Upper lobe of left lung (tissue), 4 donors: ENCODE measurements at regions not wholly inside any gene's neighbourhood (a gene's known extent, or its start where the extent isn't known, plus 50 kb on each side); places are given as distances from the start of the nearest gene placed in this dataset.

Experiments
- POLR2A ChIP-seq, 4 donors: fragments of 450-650 bp; IDR thresholded peaks; one replicate each; pipeline ENCODE4 v1.5.1; 2016 to 2017; ENCODE audit warnings: antibody characterized with exemption in 4 of 4, mild to moderate bottlenecking in 2 of 4
- POLR2AphosphoS5 ChIP-seq, 2 donors: sonication (generic); formaldehyde crosslinking; IDR thresholded peaks; one replicate each; pipeline ENCODE4 v1.5.1; 2017; ENCODE audit warnings: antibody characterized with exemption in 2 of 2
- TF ChIP-seq, protein P1 (sequence below), 6 experiments: fragments of 450-650 bp in 4 of 6; fragments of 200-600 bp in 2 of 6; sonication (generic) in 2 of 6; IDR thresholded peaks; one replicate each; pipeline ENCODE4 v1.5.1; 2016 to 2019; ENCODE audit warnings: antibody characterized with exemption in 6 of 6

DNA sequence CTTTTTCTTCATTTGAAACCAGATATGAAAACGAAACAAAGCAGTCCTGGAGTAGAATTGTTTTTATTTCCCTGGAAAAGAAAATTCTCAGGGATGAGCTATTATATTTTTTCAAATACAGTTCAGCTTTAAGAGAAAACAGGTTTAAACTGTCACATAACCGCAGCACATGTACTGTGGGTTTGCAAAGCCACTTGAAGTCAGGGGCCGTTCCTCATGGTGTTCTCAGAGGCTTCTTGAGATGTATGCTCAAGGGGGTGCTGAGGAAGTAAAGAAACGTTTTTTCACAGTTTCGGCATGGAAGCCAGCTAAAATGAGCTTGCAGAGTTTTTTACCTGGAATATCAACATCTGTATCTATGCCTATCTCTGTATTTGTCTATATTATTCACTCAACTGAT, 225.3 kb downstream of the MC4R start:
- TF ChIP-seq, protein P1, sequence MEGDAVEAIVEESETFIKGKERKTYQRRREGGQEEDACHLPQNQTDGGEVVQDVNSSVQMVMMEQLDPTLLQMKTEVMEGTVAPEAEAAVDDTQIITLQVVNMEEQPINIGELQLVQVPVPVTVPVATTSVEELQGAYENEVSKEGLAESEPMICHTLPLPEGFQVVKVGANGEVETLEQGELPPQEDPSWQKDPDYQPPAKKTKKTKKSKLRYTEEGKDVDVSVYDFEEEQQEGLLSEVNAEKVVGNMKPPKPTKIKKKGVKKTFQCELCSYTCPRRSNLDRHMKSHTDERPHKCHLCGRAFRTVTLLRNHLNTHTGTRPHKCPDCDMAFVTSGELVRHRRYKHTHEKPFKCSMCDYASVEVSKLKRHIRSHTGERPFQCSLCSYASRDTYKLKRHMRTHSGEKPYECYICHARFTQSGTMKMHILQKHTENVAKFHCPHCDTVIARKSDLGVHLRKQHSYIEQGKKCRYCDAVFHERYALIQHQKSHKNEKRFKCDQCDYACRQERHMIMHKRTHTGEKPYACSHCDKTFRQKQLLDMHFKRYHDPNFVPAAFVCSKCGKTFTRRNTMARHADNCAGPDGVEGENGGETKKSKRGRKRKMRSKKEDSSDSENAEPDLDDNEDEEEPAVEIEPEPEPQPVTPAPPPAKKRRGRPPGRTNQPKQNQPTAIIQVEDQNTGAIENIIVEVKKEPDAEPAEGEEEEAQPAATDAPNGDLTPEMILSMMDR (IDR thresholded peaks at IDR 0.05), result no peak
- TF ChIP-seq POLR2A (IDR thresholded peaks at IDR 0.05), result no peak
- TF ChIP-seq POLR2AphosphoS5 (IDR thresholded peaks at IDR 0.05), result no peak
